Epithelial cell of esophagus (primary cell): ENCODE measurements at regions not wholly inside any gene's neighbourhood (a gene's known extent, or its start where the extent isn't known, plus 50 kb on each side); places are given as distances from the start of the nearest gene placed in this dataset.

Experiments used
- DNase-seq: peaks from one replicate; pipeline ENCODE4 v3.0.0; 2010; ENCODE audit warnings: low read depth
- H3K4me3 ChIP-seq: 2 replicates; pipeline ENCODE4 v1.5.1; 2011; ENCODE audit warnings: mild to moderate bottlenecking, low read length, control low read depth
- TF ChIP-seq, protein P1 (sequence below): IDR thresholded peaks from 2 replicates; pipeline ENCODE4 v1.5.1; 2011; ENCODE audit warnings: low read depth, mild to moderate bottlenecking, low read length, control low read depth, inconsistent platforms; ENCODE audit not compliant: insufficient read depth; ENCODE audit errors: missing control alignments

DNA sequence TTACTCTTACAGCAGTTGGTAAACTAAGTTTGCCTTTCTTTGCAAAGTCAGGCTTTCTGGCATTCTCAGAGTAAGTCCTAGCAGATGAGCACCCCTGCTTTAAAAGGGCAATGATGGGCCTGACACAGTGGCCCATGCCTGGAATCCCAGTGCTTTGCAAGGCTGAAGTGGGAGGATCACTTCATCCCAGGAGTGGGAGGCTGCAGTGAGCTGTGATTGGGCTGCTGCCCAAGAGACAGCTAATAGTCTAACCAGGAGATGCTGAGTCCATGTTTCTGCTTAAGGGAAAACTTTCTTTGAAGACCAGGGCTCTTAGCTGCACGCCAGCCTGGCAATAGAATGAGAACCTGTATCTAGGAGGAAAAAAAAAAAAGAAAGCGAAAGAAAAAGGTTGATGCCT, 100.2 kb upstream of the MPP7 start:
- H3K4me3 ChIP-seq = no peak overlapping the region
- no peak for DNase-seq
- TF ChIP-seq, protein P1, sequence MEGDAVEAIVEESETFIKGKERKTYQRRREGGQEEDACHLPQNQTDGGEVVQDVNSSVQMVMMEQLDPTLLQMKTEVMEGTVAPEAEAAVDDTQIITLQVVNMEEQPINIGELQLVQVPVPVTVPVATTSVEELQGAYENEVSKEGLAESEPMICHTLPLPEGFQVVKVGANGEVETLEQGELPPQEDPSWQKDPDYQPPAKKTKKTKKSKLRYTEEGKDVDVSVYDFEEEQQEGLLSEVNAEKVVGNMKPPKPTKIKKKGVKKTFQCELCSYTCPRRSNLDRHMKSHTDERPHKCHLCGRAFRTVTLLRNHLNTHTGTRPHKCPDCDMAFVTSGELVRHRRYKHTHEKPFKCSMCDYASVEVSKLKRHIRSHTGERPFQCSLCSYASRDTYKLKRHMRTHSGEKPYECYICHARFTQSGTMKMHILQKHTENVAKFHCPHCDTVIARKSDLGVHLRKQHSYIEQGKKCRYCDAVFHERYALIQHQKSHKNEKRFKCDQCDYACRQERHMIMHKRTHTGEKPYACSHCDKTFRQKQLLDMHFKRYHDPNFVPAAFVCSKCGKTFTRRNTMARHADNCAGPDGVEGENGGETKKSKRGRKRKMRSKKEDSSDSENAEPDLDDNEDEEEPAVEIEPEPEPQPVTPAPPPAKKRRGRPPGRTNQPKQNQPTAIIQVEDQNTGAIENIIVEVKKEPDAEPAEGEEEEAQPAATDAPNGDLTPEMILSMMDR = no peak

DNA sequence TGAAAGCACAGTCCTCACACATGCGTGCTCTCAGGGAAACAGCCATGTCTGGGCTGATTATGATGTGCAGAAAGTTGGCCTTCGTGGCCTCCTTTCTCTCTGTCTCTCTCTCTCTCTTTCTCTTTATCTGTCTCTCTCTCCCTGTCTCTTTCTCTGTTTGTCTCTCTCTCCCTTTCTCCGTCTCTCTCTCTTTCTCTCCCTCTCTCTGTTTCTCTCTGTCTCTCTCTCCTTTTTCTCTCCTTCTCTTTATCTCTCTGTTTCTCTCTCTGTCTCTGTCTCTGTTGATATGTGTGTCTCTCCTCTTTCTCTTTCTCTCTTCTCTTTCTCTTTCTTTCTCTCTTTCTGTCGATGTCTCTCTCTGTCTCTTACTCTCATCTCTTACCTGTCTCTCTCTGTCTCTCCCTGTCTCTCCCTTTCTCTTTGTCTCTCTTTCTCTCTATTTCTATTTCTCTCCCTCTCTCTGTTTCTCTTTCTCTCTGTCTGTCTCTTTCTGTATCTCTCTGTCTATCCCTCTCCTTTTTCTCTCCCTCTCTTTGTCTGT, 105.4 kb upstream of the MPP7 start:
- DNase-seq = no peak
- TF ChIP-seq, protein P1 = no peak
- no peak overlapping the region for H3K4me3 ChIP-seq

DNA sequence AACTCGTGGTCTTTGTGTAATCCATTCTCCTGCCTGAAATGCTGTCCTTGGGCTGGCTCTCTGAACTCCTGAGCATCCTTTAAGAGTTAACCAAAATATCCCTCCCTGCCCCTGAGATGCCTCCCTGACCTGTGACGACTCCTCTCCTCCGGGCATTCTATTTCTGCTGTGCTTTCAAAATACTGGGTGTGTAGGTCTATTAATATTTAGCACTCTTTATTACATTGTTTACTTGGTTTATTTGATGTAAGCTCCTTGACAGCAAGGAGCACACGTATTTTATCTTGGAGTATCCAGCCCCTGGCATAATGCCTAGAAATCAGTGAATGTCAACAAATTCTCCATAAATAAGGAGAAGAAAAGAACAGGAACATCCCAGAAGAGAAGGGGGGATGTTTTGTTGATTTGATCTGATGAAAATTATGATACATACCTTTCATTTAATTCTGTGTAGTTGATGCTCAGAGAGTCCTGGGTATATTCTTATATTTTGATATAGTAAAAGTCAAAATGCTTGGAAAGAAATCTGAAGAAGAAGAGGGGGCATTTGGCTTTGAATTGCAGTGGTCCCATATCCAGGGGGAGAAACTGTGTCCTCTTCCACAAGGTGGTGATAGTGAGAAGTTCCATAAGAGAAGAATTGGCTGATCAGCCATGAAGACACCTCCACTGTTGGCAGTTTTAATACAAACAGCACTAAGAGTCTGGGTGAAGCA, 107.7 kb upstream of the MPP7 start:
- DNase-seq = peak; percentile 47
- TF ChIP-seq, protein P1 = peak; percentile 19
- no peak overlapping the region for H3K4me3 ChIP-seq

GRCh38 chr10:28411136-28411460, 108.2 kb upstream of the MPP7 start:
- peak; percentile 21 for DNase-seq

GRCh38 chr10:28411648-28412047, 108.8 kb upstream of the MPP7 start:
- no peak overlapping the region for H3K4me3 ChIP-seq
- TF ChIP-seq, protein P1 = no peak
- peak; percentile 90 for DNase-seq

More at GRCh38 chr10:28411136-28411460, 108.2 kb upstream of the MPP7 start:
- H3K4me3 ChIP-seq = no peak overlapping the region
- TF ChIP-seq, protein P1 = no peak

GRCh38 chr10:28418069-28418468, 114.8 kb upstream of the WAC start:
- TF ChIP-seq, protein P1 = no peak
- no peak overlapping the region for H3K4me3 ChIP-seq
- no peak for DNase-seq

- TF ChIP-seq, protein P1 = no peak
- no peak for DNase-seq
- no peak overlapping the region for H3K4me3 ChIP-seq
Observed at GRCh38 chr10:28425422-28425821, 107.5 kb upstream of the WAC start.
